PFSK-1 (cell line): ENCODE measurements at regions not wholly inside any gene's neighbourhood (a gene's known extent, or its start where the extent isn't known, plus 50 kb on each side); places are given as distances from the start of the nearest gene placed in this dataset.

Experiments
- POLR2AphosphoS5 ChIP-seq: IDR thresholded peaks from 2 replicates; pipeline ENCODE4 v1.6.1; 2012; ENCODE audit warnings: low read depth, mild to moderate bottlenecking, control low read depth, low read length, moderate library complexity
- SIN3A ChIP-seq: IDR thresholded peaks from 2 replicates; pipeline ENCODE4 v1.6.1; 2012; ENCODE audit warnings: mild to moderate bottlenecking, low read length, moderate library complexity, borderline replicate concordance; ENCODE audit not compliant: insufficient read depth
- TAF1 ChIP-seq: IDR thresholded peaks from 2 replicates; pipeline ENCODE4 v1.6.1; 2012; ENCODE audit warnings: low read length, control low read depth, borderline replicate concordance; ENCODE audit not compliant: insufficient read depth
- TF ChIP-seq, protein P1 (sequence below), 2 experiments: IDR thresholded peaks; 2 replicates each; pipeline versions ENCODE4 v1.6.1 to v1.8.0; 2011 to 2012; ENCODE audit warnings: low read depth in 2 of 2, low read length in 2 of 2, control low read depth in 1 of 2, inconsistent platforms in 1 of 2, mild to moderate bottlenecking in 1 of 2, moderate library complexity in 1 of 2; ENCODE audit not compliant: insufficient read depth in 1 of 2

DNA sequence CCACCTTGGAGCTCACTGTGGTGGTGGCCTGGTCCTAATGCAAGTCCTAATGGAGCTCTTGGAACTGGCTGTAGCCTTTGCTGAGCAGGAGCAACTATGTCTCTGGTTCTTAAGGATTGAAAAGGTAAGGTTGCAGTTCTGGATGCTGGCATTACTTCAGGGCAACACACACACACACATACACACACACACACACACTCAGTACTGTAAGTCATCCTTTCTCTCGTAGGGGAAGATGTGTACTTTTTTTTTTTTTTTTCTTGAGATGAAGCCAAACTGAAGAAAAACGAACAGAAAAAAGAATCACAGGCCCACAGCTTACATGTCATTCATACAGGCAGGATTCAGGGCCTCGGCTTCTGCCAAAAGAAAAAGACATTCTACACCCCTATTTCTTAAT is 81.1 kb upstream of the RPS23 start:
- TF ChIP-seq, protein P1, sequence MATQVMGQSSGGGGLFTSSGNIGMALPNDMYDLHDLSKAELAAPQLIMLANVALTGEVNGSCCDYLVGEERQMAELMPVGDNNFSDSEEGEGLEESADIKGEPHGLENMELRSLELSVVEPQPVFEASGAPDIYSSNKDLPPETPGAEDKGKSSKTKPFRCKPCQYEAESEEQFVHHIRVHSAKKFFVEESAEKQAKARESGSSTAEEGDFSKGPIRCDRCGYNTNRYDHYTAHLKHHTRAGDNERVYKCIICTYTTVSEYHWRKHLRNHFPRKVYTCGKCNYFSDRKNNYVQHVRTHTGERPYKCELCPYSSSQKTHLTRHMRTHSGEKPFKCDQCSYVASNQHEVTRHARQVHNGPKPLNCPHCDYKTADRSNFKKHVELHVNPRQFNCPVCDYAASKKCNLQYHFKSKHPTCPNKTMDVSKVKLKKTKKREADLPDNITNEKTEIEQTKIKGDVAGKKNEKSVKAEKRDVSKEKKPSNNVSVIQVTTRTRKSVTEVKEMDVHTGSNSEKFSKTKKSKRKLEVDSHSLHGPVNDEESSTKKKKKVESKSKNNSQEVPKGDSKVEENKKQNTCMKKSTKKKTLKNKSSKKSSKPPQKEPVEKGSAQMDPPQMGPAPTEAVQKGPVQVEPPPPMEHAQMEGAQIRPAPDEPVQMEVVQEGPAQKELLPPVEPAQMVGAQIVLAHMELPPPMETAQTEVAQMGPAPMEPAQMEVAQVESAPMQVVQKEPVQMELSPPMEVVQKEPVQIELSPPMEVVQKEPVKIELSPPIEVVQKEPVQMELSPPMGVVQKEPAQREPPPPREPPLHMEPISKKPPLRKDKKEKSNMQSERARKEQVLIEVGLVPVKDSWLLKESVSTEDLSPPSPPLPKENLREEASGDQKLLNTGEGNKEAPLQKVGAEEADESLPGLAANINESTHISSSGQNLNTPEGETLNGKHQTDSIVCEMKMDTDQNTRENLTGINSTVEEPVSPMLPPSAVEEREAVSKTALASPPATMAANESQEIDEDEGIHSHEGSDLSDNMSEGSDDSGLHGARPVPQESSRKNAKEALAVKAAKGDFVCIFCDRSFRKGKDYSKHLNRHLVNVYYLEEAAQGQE (IDR thresholded peaks at IDR 0.05; ENCODE audit: insufficient read depth in 1 of 2, low read depth in 2 of 2, low read length in 2 of 2): no peak
- TF ChIP-seq SIN3A: no peak
- TF ChIP-seq TAF1: no peak
- no peak for TF ChIP-seq POLR2AphosphoS5
